K562 (cell line): ENCODE measurements at regions not wholly inside any gene's neighbourhood (a gene's known extent, or its start where the extent isn't known, plus 50 kb on each side); places are given as distances from the start of the nearest gene placed in this dataset.

Experiments
- ATAC-seq: fragments of 200-7000 bp; cut with Tn5 transposase; 3 replicates; pipeline ENCODE4 v1.9.1; 2020; ENCODE audit warnings: moderate library complexity
- BruUV-seq: library from RNA; stranded (reverse); fragments of 400-500 nt; replicated peaks from 2 replicates; lab custom pipeline; 2021; lab: Mats Ljungman, UMichigan
- CTCF ChIA-PET: fragments of 300-600 bp; formaldehyde crosslinking; extraction: SDS; loops from one replicate; lab custom pipeline; 2021; ENCODE audit warnings: low intra/inter-chr PET ratio; lab: Yijun Ruan, JAX
- POLR2A ChIA-PET: fragments of 300-600, 350-650 bp; sonication (Branson Sonifier 250); formaldehyde crosslinking; extraction: SDS; loops from one replicate; lab custom pipeline; 2021; ENCODE audit warnings: antibody characterized with exemption, inconsistent platforms; lab: Yijun Ruan, JAX
- DNase-seq, 4 experiments: peaks; one replicate each; pipeline versions ENCODE4 v3.0.0 to v3.0.0-alpha.2; 2011 to 2018; ENCODE audit warnings: low spot score in 3 of 4, mixed read lengths in 3 of 4; ENCODE audit errors: extremely low read depth in 1 of 4
- FAIRE-seq: peaks from 2 replicates; lab custom pipeline; 2011; peaks lifted over from hg19 to GRCh38; lab: Jason Lieb, UNC
- H2AFZ ChIP-seq: 2 replicates; pipeline ENCODE4 v1.6.0; 2011; ENCODE audit warnings: low read depth, low read length, control low read depth, inconsistent platforms
- H3K27ac ChIP-seq: fragments of 200-600 bp; 3 replicates; pipeline ENCODE4 v1.8.0; 2011; ENCODE audit warnings: low read depth, mild to moderate bottlenecking, control low read depth, inconsistent platforms, low read length, moderate library complexity, mixed read lengths; ENCODE audit errors: extremely low read depth
- H3K27me3 ChIP-seq, 2 experiments: fragments of 300-600 bp in 1 of 2; 2 replicates in 1 of 2; 3 replicates in 1 of 2; pipeline versions ENCODE4 v1.6.0 to v1.8.0; 2011; ENCODE audit warnings: inconsistent platforms in 2 of 2, low read length in 2 of 2, mild to moderate bottlenecking in 1 of 2, mixed read lengths in 1 of 2, moderate library complexity in 1 of 2; ENCODE audit not compliant: control insufficient read depth in 2 of 2, insufficient read depth in 2 of 2
- H3K36me3 ChIP-seq: fragments of 300-600 bp; 3 replicates; pipeline ENCODE4 v1.8.0; 2011; ENCODE audit warnings: mild to moderate bottlenecking, low read length, inconsistent platforms; ENCODE audit not compliant: control insufficient read depth, insufficient read depth
- H3K4me1 ChIP-seq, 2 experiments: fragments of 200-600 bp in 1 of 2; replicated peaks in 1 of 2; 2 replicates in 1 of 2; 3 replicates in 1 of 2; pipeline versions ENCODE4 v1.5.1 to v1.8.0; 2011; ENCODE audit warnings: inconsistent platforms in 2 of 2, low read length in 2 of 2, mild to moderate bottlenecking in 1 of 2, mixed read lengths in 1 of 2, moderate library complexity in 1 of 2; ENCODE audit not compliant: control insufficient read depth in 2 of 2, insufficient read depth in 2 of 2
- H3K4me2 ChIP-seq: 2 replicates; pipeline ENCODE4 v1.6.1; 2011; ENCODE audit warnings: low read length, control low read depth, inconsistent platforms, mixed read lengths; ENCODE audit not compliant: insufficient read depth
- H3K4me3 ChIP-seq: fragments of 200-600 bp; sonication (generic), shearing (Covaris generic); 2 replicates; pipeline ENCODE4 v1.5.1; 2016; ENCODE audit warnings: control low read depth, inconsistent platforms
- H3K79me2 ChIP-seq: fragments of 200-600 bp; 3 replicates; pipeline ENCODE4 v1.8.0; 2011; ENCODE audit warnings: low read length, inconsistent platforms; ENCODE audit not compliant: control insufficient read depth, insufficient read depth
- H3K9ac ChIP-seq, 2 experiments: 2 replicates each; pipeline versions ENCODE4 v1.6.0 to v1.6.1; 2011; ENCODE audit warnings: low read depth in 2 of 2, low read length in 2 of 2, control low read depth in 1 of 2, inconsistent platforms in 1 of 2, mild to moderate bottlenecking in 1 of 2, mixed read lengths in 1 of 2; ENCODE audit not compliant: insufficient read depth in 1 of 2
- H3K9me1 ChIP-seq: one replicate; pipeline ENCODE4 v1.6.0; 2011; ENCODE audit warnings: inconsistent platforms, mild to moderate bottlenecking, low read length, moderate library complexity; ENCODE audit not compliant: control insufficient read depth, insufficient read depth
- H3K9me3 ChIP-seq: replicated peaks from 2 replicates; pipeline ENCODE4 v1.5.1; 2011; ENCODE audit warnings: low read depth, low read length, inconsistent platforms; ENCODE audit not compliant: control insufficient read depth, insufficient read depth
- H4K20me1 ChIP-seq: replicated peaks from 2 replicates; pipeline ENCODE4 v1.6.1; 2011; ENCODE audit warnings: low read length, inconsistent platforms, mixed read lengths; ENCODE audit not compliant: control insufficient read depth, insufficient read depth
- HNRNPH1 ChIP-seq: fragments of 200-400 bp; formaldehyde crosslinking; optimal IDR thresholded peaks from 2 replicates; pipeline ENCODE3; 2017; ENCODE audit warnings: low read depth, mild to moderate bottlenecking, low read length, moderate library complexity
- ILF3 ChIP-seq: fragments of 450-650 bp; IDR thresholded peaks from 2 replicates; pipeline ENCODE4 v1.6.1; 2018; ENCODE audit warnings: antibody characterized with exemption, mild to moderate bottlenecking, moderate library complexity, borderline replicate concordance
- PTTG1 ChIP-seq: fragments of 450-650 bp; IDR thresholded peaks from 2 replicates; pipeline ENCODE4 v1.6.1; 2016; ENCODE audit warnings: low read depth, mild to moderate bottlenecking, missing genetic modification characterization, missing compliant biosample characterization
- ZNF174 ChIP-seq: fragments of 250-450 bp; sonication (Bioruptor Pico); IDR thresholded peaks from 2 replicates; pipeline ENCODE4 v1.4.0; 2020; ENCODE audit warnings: mild to moderate bottlenecking
- whole genome bisulfite sequencing: fragments of 100-300 bp; shearing (Covaris generic); methylation state at CpG from one replicate; pipeline ENCODE4 v1.1.6; 2016; ENCODE audit warnings: low coverage, mixed read lengths; ENCODE audit not compliant: insufficient coverage; ENCODE audit errors: missing lambda C conversion rate; 5-methylcytosine and 5-hydroxymethylcytosine counted together
- in situ Hi-C: fragments of 300-500 bp; cut with MboI; formaldehyde crosslinking; loops from 4 replicates; pipeline ENCODE4 v1.15.0; 2018; ENCODE audit warnings: inconsistent platforms, mixed read lengths
- intact Hi-C: fragments of 100-400 bp; cut with micrococcal nuclease; formaldehyde crosslinking; loops from 2 replicates; pipeline ENCODE4 v1.14.2; 2022
- TF ChIP-seq, protein P1 (sequence below): fragments of 450-650 bp; conservative IDR thresholded peaks from 2 replicates; pipeline ENCODE4 v1.6.1; 2016; ENCODE audit warnings: missing genetic modification characterization, low read depth, mild to moderate bottlenecking, missing compliant biosample characterization, moderate library complexity
- TF ChIP-seq, protein P2 (sequence below): fragments of 450-650 bp; IDR thresholded peaks from 2 replicates; pipeline ENCODE4 v1.6.1; 2018; ENCODE audit not compliant: partially characterized antibody

DNA sequence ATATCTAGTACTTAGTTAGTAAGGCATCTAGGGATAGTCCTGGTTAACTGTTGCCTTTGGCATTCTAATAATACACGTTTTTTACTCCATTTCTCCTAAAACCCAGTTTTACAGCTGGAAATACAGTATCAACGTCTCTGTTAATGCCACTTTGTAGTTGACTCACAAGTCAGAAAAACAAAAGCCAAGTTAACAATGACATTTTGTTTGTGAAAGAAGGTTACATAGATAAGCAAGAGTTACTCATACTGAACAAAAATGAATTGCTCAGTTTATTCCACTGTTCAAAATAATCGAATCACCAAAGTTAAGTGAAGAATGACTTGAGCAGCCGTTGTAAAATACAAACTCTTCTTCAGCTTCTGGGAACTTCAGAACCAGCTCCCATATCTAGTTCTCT is 540.3 kb downstream of the ETS1 start (continued):
- TF ChIP-seq, protein P1, sequence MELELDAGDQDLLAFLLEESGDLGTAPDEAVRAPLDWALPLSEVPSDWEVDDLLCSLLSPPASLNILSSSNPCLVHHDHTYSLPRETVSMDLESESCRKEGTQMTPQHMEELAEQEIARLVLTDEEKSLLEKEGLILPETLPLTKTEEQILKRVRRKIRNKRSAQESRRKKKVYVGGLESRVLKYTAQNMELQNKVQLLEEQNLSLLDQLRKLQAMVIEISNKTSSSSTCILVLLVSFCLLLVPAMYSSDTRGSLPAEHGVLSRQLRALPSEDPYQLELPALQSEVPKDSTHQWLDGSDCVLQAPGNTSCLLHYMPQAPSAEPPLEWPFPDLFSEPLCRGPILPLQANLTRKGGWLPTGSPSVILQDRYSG, result no peak
- TF ChIP-seq, protein P2, sequence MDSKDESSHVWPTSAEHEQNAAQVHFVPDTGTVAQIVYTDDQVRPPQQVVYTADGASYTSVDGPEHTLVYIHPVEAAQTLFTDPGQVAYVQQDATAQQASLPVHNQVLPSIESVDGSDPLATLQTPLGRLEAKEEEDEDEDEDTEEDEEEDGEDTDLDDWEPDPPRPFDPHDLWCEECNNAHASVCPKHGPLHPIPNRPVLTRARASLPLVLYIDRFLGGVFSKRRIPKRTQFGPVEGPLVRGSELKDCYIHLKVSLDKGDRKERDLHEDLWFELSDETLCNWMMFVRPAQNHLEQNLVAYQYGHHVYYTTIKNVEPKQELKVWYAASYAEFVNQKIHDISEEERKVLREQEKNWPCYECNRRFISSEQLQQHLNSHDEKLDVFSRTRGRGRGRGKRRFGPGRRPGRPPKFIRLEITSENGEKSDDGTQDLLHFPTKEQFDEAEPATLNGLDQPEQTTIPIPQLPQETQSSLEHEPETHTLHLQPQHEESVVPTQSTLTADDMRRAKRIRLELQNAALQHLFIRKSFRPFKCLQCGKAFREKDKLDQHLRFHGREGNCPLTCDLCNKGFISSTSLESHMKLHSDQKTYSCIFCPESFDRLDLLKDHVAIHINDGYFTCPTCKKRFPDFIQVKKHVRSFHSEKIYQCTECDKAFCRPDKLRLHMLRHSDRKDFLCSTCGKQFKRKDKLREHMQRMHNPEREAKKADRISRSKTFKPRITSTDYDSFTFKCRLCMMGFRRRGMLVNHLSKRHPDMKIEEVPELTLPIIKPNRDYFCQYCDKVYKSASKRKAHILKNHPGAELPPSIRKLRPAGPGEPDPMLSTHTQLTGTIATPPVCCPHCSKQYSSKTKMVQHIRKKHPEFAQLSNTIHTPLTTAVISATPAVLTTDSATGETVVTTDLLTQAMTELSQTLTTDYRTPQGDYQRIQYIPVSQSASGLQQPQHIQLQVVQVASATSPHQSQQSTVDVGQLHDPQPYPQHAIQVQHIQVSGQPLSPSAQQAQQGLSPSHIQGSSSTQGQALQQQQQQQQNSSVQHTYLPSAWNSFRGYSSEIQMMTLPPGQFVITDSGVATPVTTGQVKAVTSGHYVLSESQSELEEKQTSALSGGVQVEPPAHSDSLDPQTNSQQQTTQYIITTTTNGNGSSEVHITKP, result no peak
- TF ChIP-seq PTTG1 (no peak), ILF3 (no peak)

DNA sequence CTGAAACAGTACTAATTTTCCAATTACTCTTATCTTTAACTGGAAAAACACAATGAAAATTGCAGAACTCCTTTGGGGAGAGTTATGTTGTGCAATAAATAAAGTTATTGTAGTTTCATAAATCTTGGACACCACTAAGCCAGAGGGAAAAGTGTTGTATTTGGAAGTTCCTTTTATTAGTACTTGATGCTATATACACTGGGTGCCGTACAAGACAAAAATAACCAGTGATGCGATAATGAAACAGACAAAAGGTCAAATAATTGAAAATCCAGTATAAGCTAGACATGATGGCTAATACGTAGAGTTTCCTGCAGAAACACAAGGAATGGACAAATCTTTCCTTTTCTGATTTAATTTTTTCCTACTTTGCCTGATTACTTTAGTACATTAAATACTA is 541.1 kb downstream of the ETS1 start:
- no peaks in the 10 kb centered on the region; the same call in 1 of the 2 replicates for H3K9me3 ChIP-seq
- no peak overlapping the region for H3K4me3 ChIP-seq
- ATAC-seq (no peak), FAIRE-seq (no peak), DNase-seq (no peak)
- intact Hi-C loops (no loop called here), in situ Hi-C loops (loop anchor here (25.0 kb wide), 2 partner anchors 591 to 791 kb away; no protein-coding TSS in a partner anchor)
- H4K20me1 ChIP-seq, result no peaks in the 10 kb centered on the region
- H3K4me2 ChIP-seq, result no peak overlapping the region
- no peaks in the 10 kb centered on the region for H3K4me1 ChIP-seq
- ChIA-PET POLR2A (no interaction called here), CTCF (no interaction called here)
- WGBS, result 0% methylated on average over 3 of the region's 3 CpGs
- no peak overlapping the region for H2AFZ ChIP-seq
- H3K9ac ChIP-seq, result no peak overlapping the region
- no peaks in the 10 kb centered on the region for H3K9me1 ChIP-seq
- no peaks in the 10 kb centered on the region for H3K36me3 ChIP-seq
- H3K79me2 ChIP-seq, result no peaks in the 10 kb centered on the region
- no peak overlapping the region for H3K27ac ChIP-seq
- TF ChIP-seq ZNF174 (CRISPR knock-in tag), result no peak
- TF ChIP-seq HNRNPH1, result no peak
- no TSS peak for BruUV-seq
- no peaks in the 10 kb centered on the region for H3K27me3 ChIP-seq
